Upper lobe of left lung (tissue), 6 donors: ENCODE measurements at regions not wholly inside any gene's neighbourhood (a gene's known extent, or its start where the extent isn't known, plus 50 kb on each side); places are given as distances from the start of the nearest gene placed in this dataset.

Experiments
- ATAC-seq, 2 donors: fragments of 200-7000 bp; cut with Tn5 transposase; one replicate each; pipeline ENCODE4 v1.9.1; 2022; ENCODE audit warnings: mild to moderate bottlenecking in 2 of 2, moderate library complexity in 2 of 2; ENCODE audit not compliant: low FRiP score in 2 of 2
- DNase-seq, 2 donors: peaks; one replicate each; pipeline ENCODE4 v3.0.0-alpha.2; 2019 to 2020
- H3K27ac ChIP-seq, 4 donors: fragments of 200-600 bp; sonication (generic); one replicate each; pipeline ENCODE4 v1.5.1; 2016 to 2019
- H3K27me3 ChIP-seq, 4 donors: fragments of 200-600 bp; sonication (generic); one replicate each; pipeline ENCODE4 v1.5.1; 2017 to 2019
- H3K36me3 ChIP-seq, 4 donors: fragments of 200-600 bp; sonication (generic); one replicate each; pipeline ENCODE4 v1.5.1; 2016 to 2019
- H3K4me1 ChIP-seq, 4 donors: fragments of 200-600 bp; sonication (generic); one replicate each; pipeline ENCODE4 v1.5.1; 2018 to 2019
- H3K4me3 ChIP-seq, 4 donors: fragments of 200-600 bp; sonication (generic); one replicate each; pipeline ENCODE4 v1.5.1; 2017 to 2019; ENCODE audit warnings: mild to moderate bottlenecking in 2 of 4, moderate library complexity in 1 of 4
- H3K9me3 ChIP-seq, 4 donors: fragments of 200-600 bp; sonication (generic); one replicate each; pipeline ENCODE4 v1.5.1; 2018 to 2019
- EP300 ChIP-seq, 4 donors: sonication (generic); formaldehyde crosslinking; IDR thresholded peaks; one replicate each; pipeline ENCODE4 v1.5.1; 2017; ENCODE audit warnings: antibody characterized with exemption in 4 of 4, control low read depth in 2 of 4
- POLR2A ChIP-seq, 4 donors: fragments of 450-650 bp; IDR thresholded peaks; one replicate each; pipeline ENCODE4 v1.5.1; 2016 to 2017; ENCODE audit warnings: antibody characterized with exemption in 4 of 4, mild to moderate bottlenecking in 2 of 4
- POLR2AphosphoS5 ChIP-seq, 2 donors: sonication (generic); formaldehyde crosslinking; IDR thresholded peaks; one replicate each; pipeline ENCODE4 v1.5.1; 2017; ENCODE audit warnings: antibody characterized with exemption in 2 of 2
- whole genome bisulfite sequencing, 2 donors: methylation state at CpG; one replicate each; pipeline ENCODE4 v1.1.5; 2017 to 2018; 5-methylcytosine and 5-hydroxymethylcytosine counted together
- TF ChIP-seq, protein P1 (sequence below), 6 experiments: fragments of 450-650 bp in 4 of 6; fragments of 200-600 bp in 2 of 6; sonication (generic) in 2 of 6; IDR thresholded peaks; one replicate each; pipeline ENCODE4 v1.5.1; 2016 to 2019; ENCODE audit warnings: antibody characterized with exemption in 6 of 6
- donor health status: DM: no; HTN: no; CAD: no; lungs with moderate emphysema.
- donor health status: DM: no; HTN: yes; CAD: no; lungs with severe emphysema.

- no peak for ATAC-seq
- H3K4me3 ChIP-seq, result no peak overlapping the region
- no peaks in the 10 kb centered on the region for H3K9me3 ChIP-seq
- H3K27ac ChIP-seq, result no peak overlapping the region
- no peaks in the 10 kb centered on the region for H3K36me3 ChIP-seq
- no peak for TF ChIP-seq POLR2AphosphoS5 (IDR thresholded peaks at IDR 0.05)
- TF ChIP-seq, protein P1, sequence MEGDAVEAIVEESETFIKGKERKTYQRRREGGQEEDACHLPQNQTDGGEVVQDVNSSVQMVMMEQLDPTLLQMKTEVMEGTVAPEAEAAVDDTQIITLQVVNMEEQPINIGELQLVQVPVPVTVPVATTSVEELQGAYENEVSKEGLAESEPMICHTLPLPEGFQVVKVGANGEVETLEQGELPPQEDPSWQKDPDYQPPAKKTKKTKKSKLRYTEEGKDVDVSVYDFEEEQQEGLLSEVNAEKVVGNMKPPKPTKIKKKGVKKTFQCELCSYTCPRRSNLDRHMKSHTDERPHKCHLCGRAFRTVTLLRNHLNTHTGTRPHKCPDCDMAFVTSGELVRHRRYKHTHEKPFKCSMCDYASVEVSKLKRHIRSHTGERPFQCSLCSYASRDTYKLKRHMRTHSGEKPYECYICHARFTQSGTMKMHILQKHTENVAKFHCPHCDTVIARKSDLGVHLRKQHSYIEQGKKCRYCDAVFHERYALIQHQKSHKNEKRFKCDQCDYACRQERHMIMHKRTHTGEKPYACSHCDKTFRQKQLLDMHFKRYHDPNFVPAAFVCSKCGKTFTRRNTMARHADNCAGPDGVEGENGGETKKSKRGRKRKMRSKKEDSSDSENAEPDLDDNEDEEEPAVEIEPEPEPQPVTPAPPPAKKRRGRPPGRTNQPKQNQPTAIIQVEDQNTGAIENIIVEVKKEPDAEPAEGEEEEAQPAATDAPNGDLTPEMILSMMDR (IDR thresholded peaks at IDR 0.05), result no peak
- no peak for TF ChIP-seq POLR2A (IDR thresholded peaks at IDR 0.05)
- no peak for TF ChIP-seq EP300 (IDR thresholded peaks at IDR 0.05)
- H3K4me1 ChIP-seq, result peaks cover 0 to 3% (median 0%) of the 10 kb centered on the region in 4 donors
- H3K27me3 ChIP-seq, result no peaks in the 10 kb centered on the region
- DNase-seq, result no peak
Observed at GRCh38 chr3:117485841-117486240, 776.3 kb downstream of the TUSC7 start.

GRCh38 chr3:117486719-117487716 lies 777.4 kb downstream of the TUSC7 start:
- no peak overlapping the region for H3K4me3 ChIP-seq
- H3K27ac ChIP-seq, result no peak overlapping the region
- peaks cover 0 to 3% (median 0%) of the 10 kb centered on the region in 4 donors for H3K4me1 ChIP-seq
- H3K36me3 ChIP-seq, result no peaks in the 10 kb centered on the region
- no peak for DNase-seq
- WGBS, 2 donors, result 51 to 78% methylated on average over 5 of the region's 5 CpGs
- no peaks in the 10 kb centered on the region for H3K9me3 ChIP-seq
- no peak for TF ChIP-seq EP300 (IDR thresholded peaks at IDR 0.05)
- TF ChIP-seq POLR2AphosphoS5 (IDR thresholded peaks at IDR 0.05), result no peak
- TF ChIP-seq POLR2A (IDR thresholded peaks at IDR 0.05), result no peak
- TF ChIP-seq, protein P1 (IDR thresholded peaks at IDR 0.05), result no peak
- ATAC-seq, result no peak
- H3K27me3 ChIP-seq, result no peaks in the 10 kb centered on the region

- DNase-seq (no peak), ATAC-seq (no peak)
- Histone ChIP-seq H3K36me3 (no peaks in the 10 kb centered on the region), H3K4me1 (peaks cover 0 to 3% (median 0%) of the 10 kb centered on the region in 4 donors), H3K9me3 (no peaks in the 10 kb centered on the region), H3K27ac (no peak overlapping the region), H3K27me3 (no peaks in the 10 kb centered on the region), H3K4me3 (no peak overlapping the region)
- WGBS, 2 donors, result 73 to 90% methylated on average over 7 of the region's 7 CpGs
- TF ChIP-seq, protein P1 (IDR thresholded peaks at IDR 0.05), result no peak
- no peak for TF ChIP-seq POLR2AphosphoS5 (IDR thresholded peaks at IDR 0.05)
- no peak for TF ChIP-seq POLR2A (IDR thresholded peaks at IDR 0.05)
- no peak for TF ChIP-seq EP300 (IDR thresholded peaks at IDR 0.05)
Observed at GRCh38 chr3:117488983-117489382, 779.4 kb downstream of the TUSC7 start.

DNA sequence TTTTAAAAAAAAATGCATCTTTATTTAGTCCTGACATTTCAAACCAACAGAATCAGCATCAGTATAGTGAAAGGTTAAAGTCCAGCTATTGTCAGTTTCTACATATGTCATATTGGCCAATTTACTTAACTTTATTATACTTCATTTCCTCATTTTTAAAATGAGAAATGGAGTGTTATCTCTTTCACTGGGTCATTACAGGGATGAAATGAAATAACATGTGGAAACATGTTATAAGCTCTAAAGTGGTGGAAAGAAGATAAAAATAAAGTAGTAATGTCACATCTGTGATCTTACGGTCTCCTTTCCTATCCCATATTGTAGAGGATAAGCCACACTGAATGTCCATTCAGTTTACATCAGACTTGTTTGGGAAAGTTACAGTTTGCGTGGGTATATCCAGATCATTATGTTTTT lies 780.1 kb downstream of the TUSC7 start:
- DNase-seq (no peak), ATAC-seq (no peak)
- WGBS, 2 donors, result 77 to 78% methylated on average over 2 of the region's 2 CpGs
- Histone ChIP-seq H3K27me3 (no peaks in the 10 kb centered on the region), H3K36me3 (no peaks in the 10 kb centered on the region), H3K4me1 (peaks cover 0 to 3% (median 0%) of the 10 kb centered on the region in 4 donors), H3K4me3 (no peak overlapping the region), H3K27ac (no peak overlapping the region), H3K9me3 (no peaks in the 10 kb centered on the region)
- TF ChIP-seq EP300 (IDR thresholded peaks at IDR 0.05), result no peak
- TF ChIP-seq POLR2AphosphoS5 (IDR thresholded peaks at IDR 0.05), result no peak
- TF ChIP-seq POLR2A (IDR thresholded peaks at IDR 0.05), result no peak
- TF ChIP-seq, protein P1 (IDR thresholded peaks at IDR 0.05), result no peak
